H9 (cell line): ENCODE measurements at regions not wholly inside any gene's neighbourhood (a gene's known extent, or its start where the extent isn't known, plus 50 kb on each side); places are given as distances from the start of the nearest gene placed in this dataset.

ENCODE experiments used
- DNase-seq: peaks from one replicate; pipeline ENCODE4 v3.0.0-alpha.2; 2017
- H2AFZ ChIP-seq: one replicate; pipeline ENCODE4 v1.6.1; 2013; ENCODE audit warnings: mild to moderate bottlenecking, low read length, control low read depth, moderate library complexity
- H2AK5ac ChIP-seq: 2 replicates; pipeline ENCODE4 v1.6.1; 2013; ENCODE audit warnings: low read length, control low read depth, mixed read lengths; ENCODE audit not compliant: insufficient read length
- H2BK120ac ChIP-seq: one replicate; pipeline ENCODE4 v1.6.1; 2013; ENCODE audit warnings: low read depth, mild to moderate bottlenecking, low read length, control low read depth, inconsistent platforms; ENCODE audit not compliant: poor library complexity, severe bottlenecking
- H2BK12ac ChIP-seq: 2 replicates; pipeline ENCODE4 v1.6.1; 2013; ENCODE audit warnings: low read length, control low read depth, mixed read lengths, low read depth; ENCODE audit not compliant: insufficient read length
- H2BK15ac ChIP-seq: 2 replicates; pipeline ENCODE4 v1.6.1; 2013; ENCODE audit warnings: low read depth, low read length, control low read depth
- H2BK20ac ChIP-seq: one replicate; pipeline ENCODE4 v1.6.1; 2013; ENCODE audit warnings: low read depth, mild to moderate bottlenecking, low read length, control low read depth, inconsistent platforms; ENCODE audit not compliant: poor library complexity, severe bottlenecking
- H2BK5ac ChIP-seq: 2 replicates; pipeline ENCODE4 v1.6.1; 2013; ENCODE audit warnings: low read length, control low read depth, mixed read lengths; ENCODE audit not compliant: insufficient read length
- H3K14ac ChIP-seq: 2 replicates; pipeline ENCODE4 v1.6.1; 2013; ENCODE audit warnings: low read length, control low read depth; ENCODE audit not compliant: insufficient read depth
- H3K18ac ChIP-seq: 2 replicates; pipeline ENCODE4 v1.6.1; 2013; ENCODE audit warnings: low read depth, mild to moderate bottlenecking, mixed read lengths, low read length, control low read depth; ENCODE audit not compliant: insufficient read length
- H3K23ac ChIP-seq: 2 replicates; pipeline ENCODE4 v1.6.1; 2013; ENCODE audit warnings: low read length, control low read depth, mixed read lengths, low read depth; ENCODE audit not compliant: insufficient read length
- H3K23me2 ChIP-seq: 2 replicates; pipeline ENCODE4 v1.6.1; 2013; ENCODE audit warnings: low read depth, mild to moderate bottlenecking, mixed read lengths, low read length, control low read depth; ENCODE audit not compliant: insufficient read length, poor library complexity, severe bottlenecking
- H3K27ac ChIP-seq: 2 replicates; pipeline ENCODE4 v1.5.1; 2013; ENCODE audit warnings: low read length, control low read depth, mixed read lengths, low read depth; ENCODE audit not compliant: insufficient read length
- H3K27me3 ChIP-seq: 2 replicates; pipeline ENCODE4 v1.6.1; 2013; ENCODE audit warnings: low read length, control low read depth, inconsistent platforms; ENCODE audit not compliant: insufficient read depth
- H3K4ac ChIP-seq: 2 replicates; pipeline ENCODE4 v1.6.1; 2013; ENCODE audit warnings: low read depth, mild to moderate bottlenecking, control low read depth, inconsistent platforms, low read length, moderate library complexity
- H3K4me1 ChIP-seq: 2 replicates; pipeline ENCODE4 v1.6.1; 2013; ENCODE audit warnings: low read length, control low read depth, inconsistent platforms; ENCODE audit not compliant: insufficient read depth
- H3K4me2 ChIP-seq: 2 replicates; pipeline ENCODE4 v1.6.1; 2013; ENCODE audit warnings: low read length, control low read depth, mixed read lengths; ENCODE audit not compliant: insufficient read length, insufficient read depth
- H3K56ac ChIP-seq: 2 replicates; pipeline ENCODE4 v1.6.1; 2013; ENCODE audit warnings: low read depth, mild to moderate bottlenecking, mixed read lengths, low read length, control low read depth; ENCODE audit not compliant: insufficient read length
- H3K79me1 ChIP-seq: 2 replicates; pipeline ENCODE4 v1.6.1; 2013; ENCODE audit warnings: low read depth, mild to moderate bottlenecking, moderate library complexity, low read length, control low read depth, inconsistent platforms; ENCODE audit not compliant: insufficient read depth, poor library complexity, severe bottlenecking
- H3K79me2 ChIP-seq: 2 replicates; pipeline ENCODE4 v1.6.1; 2013; ENCODE audit warnings: low read length, control low read depth, inconsistent platforms; ENCODE audit not compliant: insufficient read depth
- H3K9ac ChIP-seq: 2 replicates; pipeline ENCODE4 v1.6.1; 2013; ENCODE audit warnings: low read length, control low read depth, mixed read lengths; ENCODE audit not compliant: insufficient read length; ENCODE audit errors: extremely low read depth
- H3K9me3 ChIP-seq: one replicate; pipeline ENCODE4 v1.6.1; 2013; ENCODE audit warnings: low read depth, low read length, inconsistent platforms; ENCODE audit not compliant: control insufficient read depth
- H3T11ph ChIP-seq: one replicate; pipeline ENCODE4 v1.6.1; 2013; ENCODE audit warnings: mild to moderate bottlenecking, low read length, control low read depth, inconsistent platforms
- H4K20me1 ChIP-seq: one replicate; pipeline ENCODE4 v1.6.1; 2013; ENCODE audit not compliant: control insufficient read depth, insufficient read length, insufficient read depth
- H4K5ac ChIP-seq: 2 replicates; pipeline ENCODE4 v1.6.1; 2013; ENCODE audit warnings: low read depth, mild to moderate bottlenecking, mixed read lengths, low read length, control low read depth; ENCODE audit not compliant: insufficient read length
- H4K8ac ChIP-seq: replicated peaks from 2 replicates; pipeline ENCODE4 v1.6.1; 2013; ENCODE audit warnings: low read length, control low read depth, mixed read lengths, low read depth; ENCODE audit not compliant: insufficient read length
- H4K91ac ChIP-seq: 2 replicates; pipeline ENCODE4 v1.6.1; 2013; ENCODE audit warnings: low read depth, mild to moderate bottlenecking, moderate library complexity, mixed read lengths, low read length, control low read depth; ENCODE audit not compliant: insufficient read length
- H3K27ac Mint-ChIP-seq, 3 experiments: 2 replicates in 2 of 3; 3 replicates in 1 of 3; pipeline ENCODE4 v1.8.0; 2020 to 2021; ENCODE audit warnings: mixed read lengths in 3 of 3, mild to moderate bottlenecking in 1 of 3, moderate library complexity in 1 of 3
- H3K27me3 Mint-ChIP-seq: 2 replicates; pipeline ENCODE4 v1.8.0; 2021; ENCODE audit warnings: low read depth, mild to moderate bottlenecking, moderate library complexity, mixed read lengths
- H3K36me3 Mint-ChIP-seq, 3 experiments: 2 replicates in 2 of 3; 3 replicates in 1 of 3; pipeline ENCODE4 v1.8.0; 2020 to 2021; ENCODE audit warnings: low read depth in 3 of 3, mixed read lengths in 3 of 3; ENCODE audit not compliant: insufficient read depth in 1 of 3
- H3K4me1 Mint-ChIP-seq, 2 experiments: 2 replicates each; pipeline ENCODE4 v1.8.0; 2020; ENCODE audit warnings: mixed read lengths in 2 of 2
- H3K4me3 Mint-ChIP-seq, 2 experiments: 2 replicates in 1 of 2; 3 replicates in 1 of 2; pipeline ENCODE4 v1.8.0; 2020 to 2021; ENCODE audit warnings: mild to moderate bottlenecking in 2 of 2, mixed read lengths in 2 of 2, moderate library complexity in 1 of 2
- H3K9me3 Mint-ChIP-seq, 2 experiments: 2 replicates in 1 of 2; 3 replicates in 1 of 2; pipeline ENCODE4 v1.8.0; 2020; ENCODE audit warnings: mild to moderate bottlenecking in 2 of 2, mixed read lengths in 2 of 2, moderate library complexity in 1 of 2
- WGBS: extraction: QIAGEN DNeasy Blood & Tissue Kit; methylation state at CpG from one replicate; pipeline ENCODE4 v1.1.7; 2013; ENCODE audit warnings: missing lambda C conversion rate, low lambda C conversion rate, mixed read lengths; ENCODE audit not compliant: insufficient read length; ENCODE audit errors: extremely low coverage; 5-methylcytosine and 5-hydroxymethylcytosine counted together
- TF ChIP-seq, protein P1 (sequence below): fragments of 200-600 bp; sonication (generic); conservative IDR thresholded peaks from 3 replicates; pipeline ENCODE4 v1.8.0; 2021; ENCODE audit warnings: antibody characterized with exemption, mild to moderate bottlenecking

- Mint-ChIP-seq H3K9me3 (peaks cover 2 to 4% of the 10 kb centered on the region in 2 experiments; a peak in 2 of 5 replicates), H3K4me3 (no peak overlapping the region), H3K27ac (no peak overlapping the region), H3K36me3 (peaks cover 0 to 2% (median 0%) of the 10 kb centered on the region in 3 experiments; a peak in 1 of 7 replicates), H3K27me3 (peaks cover 1% of the 10 kb centered on the region), H3K4me1 (no peaks in the 10 kb centered on the region)
- no peak overlapping the region for H3K56ac ChIP-seq
- no peak overlapping the region for H3K14ac ChIP-seq
- H3K4me2 ChIP-seq, result no peak overlapping the region
- H2AK5ac ChIP-seq, result no peak overlapping the region
- no peak overlapping the region for H2BK120ac ChIP-seq
- H3K4me1 ChIP-seq, result no peaks in the 10 kb centered on the region
- no peaks in the 10 kb centered on the region for H4K20me1 ChIP-seq
- H3K27me3 ChIP-seq, result no peaks in the 10 kb centered on the region
- no peak overlapping the region for H2BK12ac ChIP-seq
- TF ChIP-seq, protein P1, sequence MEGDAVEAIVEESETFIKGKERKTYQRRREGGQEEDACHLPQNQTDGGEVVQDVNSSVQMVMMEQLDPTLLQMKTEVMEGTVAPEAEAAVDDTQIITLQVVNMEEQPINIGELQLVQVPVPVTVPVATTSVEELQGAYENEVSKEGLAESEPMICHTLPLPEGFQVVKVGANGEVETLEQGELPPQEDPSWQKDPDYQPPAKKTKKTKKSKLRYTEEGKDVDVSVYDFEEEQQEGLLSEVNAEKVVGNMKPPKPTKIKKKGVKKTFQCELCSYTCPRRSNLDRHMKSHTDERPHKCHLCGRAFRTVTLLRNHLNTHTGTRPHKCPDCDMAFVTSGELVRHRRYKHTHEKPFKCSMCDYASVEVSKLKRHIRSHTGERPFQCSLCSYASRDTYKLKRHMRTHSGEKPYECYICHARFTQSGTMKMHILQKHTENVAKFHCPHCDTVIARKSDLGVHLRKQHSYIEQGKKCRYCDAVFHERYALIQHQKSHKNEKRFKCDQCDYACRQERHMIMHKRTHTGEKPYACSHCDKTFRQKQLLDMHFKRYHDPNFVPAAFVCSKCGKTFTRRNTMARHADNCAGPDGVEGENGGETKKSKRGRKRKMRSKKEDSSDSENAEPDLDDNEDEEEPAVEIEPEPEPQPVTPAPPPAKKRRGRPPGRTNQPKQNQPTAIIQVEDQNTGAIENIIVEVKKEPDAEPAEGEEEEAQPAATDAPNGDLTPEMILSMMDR, result no peak
- no CpG with 5 or more reads among the region's 5 CpGs for WGBS
- H2AFZ ChIP-seq, result no peak overlapping the region
- H2BK20ac ChIP-seq, result no peak overlapping the region
- H3K9me3 ChIP-seq, result no peaks in the 10 kb centered on the region
- H2BK5ac ChIP-seq, result no peak overlapping the region
- H3K27ac ChIP-seq, result no peak overlapping the region
- no peak overlapping the region for H2BK15ac ChIP-seq
- H4K5ac ChIP-seq, result no peak overlapping the region
- H4K91ac ChIP-seq, result no peak overlapping the region
- no peak overlapping the region for H3K9ac ChIP-seq
- no peaks in the 10 kb centered on the region for H3K79me1 ChIP-seq
- H3K4ac ChIP-seq, result no peak overlapping the region
- no peak overlapping the region for H3T11ph ChIP-seq
- DNase-seq, result peak; percentile 10
- no peak overlapping the region for H3K23ac ChIP-seq
- H3K23me2 ChIP-seq, result no peaks in the 10 kb centered on the region
- H3K79me2 ChIP-seq, result no peaks in the 10 kb centered on the region
- H4K8ac ChIP-seq, result no peak overlapping the region
- H3K18ac ChIP-seq, result no peak overlapping the region
Observed at GRCh38 chr5:2139478-2139877, 256.8 kb upstream of the IRX4 start.
